ENCODE measurements at regions not wholly inside any gene's neighbourhood (a gene's known extent, or its start where the extent isn't known, plus 50 kb on each side); places are given as distances from the start of the nearest gene placed in this dataset.

- TF ChIP-seq RXRA (IDR thresholded peaks at IDR 0.05) = no peak
- no peak for TF ChIP-seq TAF1 (conservative IDR thresholded peaks at IDR 0.05)
- no peak for TF ChIP-seq JUND (IDR thresholded peaks at IDR 0.05)
- TF ChIP-seq NR2F2 (IDR thresholded peaks at IDR 0.05) = no peak
- TF ChIP-seq GABPA (IDR thresholded peaks at IDR 0.05 in 1 of 2, conservative IDR thresholded peaks at IDR 0.05 in 1 of 2) = no peak
- TF ChIP-seq YY1 (IDR thresholded peaks at IDR 0.05) = no peak
- TF ChIP-seq HNF4G (IDR thresholded peaks at IDR 0.05) = no peak
- no peak for TF ChIP-seq FOXA2 (IDR thresholded peaks at IDR 0.05)
Observed at GRCh38 chr1:30054126-30054525, 669.3 kb downstream of the MATN1 start (continued).

GRCh38 chr1:30052178-30052577, 671.2 kb downstream of the MATN1 start:
- Histone ChIP-seq H3K27me3 (ENCODE audit: control insufficient read depth in 4 of 4, insufficient read depth in 4 of 4, low read length in 3 of 4) (peaks cover 0 to 2% (median 1%) of the 10 kb centered on the region in 4 donors), H3K4me3 (ENCODE audit: low read depth in 1 of 3, low read length in 3 of 3) (no peak overlapping the region), H3K9ac (ENCODE audit: low read depth in 1 of 2, low read length in 2 of 2) (no peak overlapping the region), H3K4me1 (ENCODE audit: control insufficient read depth in 4 of 4, insufficient read depth in 4 of 4, low read length in 3 of 4) (no peaks in the 10 kb centered on the region), H3K9me3 (ENCODE audit: control insufficient read depth in 4 of 4, low read length in 3 of 4) (no peaks in the 10 kb centered on the region), H3K27ac (ENCODE audit: low read depth in 1 of 2, low read length in 2 of 2) (no peak overlapping the region), H3K36me3 (ENCODE audit: control insufficient read depth in 4 of 4, insufficient read depth in 3 of 4, low read depth in 1 of 4, low read length in 3 of 4) (no peaks in the 10 kb centered on the region)
- TF ChIP-seq RAD21 (IDR thresholded peaks at IDR 0.05) (no peak), RXRA (IDR thresholded peaks at IDR 0.05) (no peak), TAF1 (conservative IDR thresholded peaks at IDR 0.05) (no peak), FOXA1 (IDR thresholded peaks at IDR 0.05) (no peak), HNF4G (IDR thresholded peaks at IDR 0.05) (no peak), FOXA2 (IDR thresholded peaks at IDR 0.05) (no peak), NR2F2 (IDR thresholded peaks at IDR 0.05) (no peak), SP1 (IDR thresholded peaks at IDR 0.05) (no peak), EGR1 (IDR thresholded peaks at IDR 0.05; ENCODE audit: low read depth in 2 of 2) (no peak), GABPA (IDR thresholded peaks at IDR 0.05 in 1 of 2, conservative IDR thresholded peaks at IDR 0.05 in 1 of 2) (no peak), ATF3 (IDR thresholded peaks at IDR 0.05) (no peak), YY1 (IDR thresholded peaks at IDR 0.05) (no peak)
- TF ChIP-seq, protein P1, sequence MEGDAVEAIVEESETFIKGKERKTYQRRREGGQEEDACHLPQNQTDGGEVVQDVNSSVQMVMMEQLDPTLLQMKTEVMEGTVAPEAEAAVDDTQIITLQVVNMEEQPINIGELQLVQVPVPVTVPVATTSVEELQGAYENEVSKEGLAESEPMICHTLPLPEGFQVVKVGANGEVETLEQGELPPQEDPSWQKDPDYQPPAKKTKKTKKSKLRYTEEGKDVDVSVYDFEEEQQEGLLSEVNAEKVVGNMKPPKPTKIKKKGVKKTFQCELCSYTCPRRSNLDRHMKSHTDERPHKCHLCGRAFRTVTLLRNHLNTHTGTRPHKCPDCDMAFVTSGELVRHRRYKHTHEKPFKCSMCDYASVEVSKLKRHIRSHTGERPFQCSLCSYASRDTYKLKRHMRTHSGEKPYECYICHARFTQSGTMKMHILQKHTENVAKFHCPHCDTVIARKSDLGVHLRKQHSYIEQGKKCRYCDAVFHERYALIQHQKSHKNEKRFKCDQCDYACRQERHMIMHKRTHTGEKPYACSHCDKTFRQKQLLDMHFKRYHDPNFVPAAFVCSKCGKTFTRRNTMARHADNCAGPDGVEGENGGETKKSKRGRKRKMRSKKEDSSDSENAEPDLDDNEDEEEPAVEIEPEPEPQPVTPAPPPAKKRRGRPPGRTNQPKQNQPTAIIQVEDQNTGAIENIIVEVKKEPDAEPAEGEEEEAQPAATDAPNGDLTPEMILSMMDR (IDR thresholded peaks at IDR 0.05; ENCODE audit: low read depth, low read length, missing input control) = no peak
- 57% methylated on average over 4 of the region's 4 CpGs for WGBS
- DNase-seq (ENCODE audit: low spot score) = no peak

GRCh38 chr1:30051777-30052176, 671.6 kb downstream of the MATN1 start:
- no peak for DNase-seq (ENCODE audit: low spot score)
- Histone ChIP-seq H3K36me3 (ENCODE audit: control insufficient read depth in 4 of 4, insufficient read depth in 3 of 4, low read depth in 1 of 4, low read length in 3 of 4) (no peaks in the 10 kb centered on the region), H3K4me3 (ENCODE audit: low read depth in 1 of 3, low read length in 3 of 3) (no peak overlapping the region), H3K4me1 (ENCODE audit: control insufficient read depth in 4 of 4, insufficient read depth in 4 of 4, low read length in 3 of 4) (no peaks in the 10 kb centered on the region), H3K9ac (ENCODE audit: low read depth in 1 of 2, low read length in 2 of 2) (no peak overlapping the region), H3K9me3 (ENCODE audit: control insufficient read depth in 4 of 4, low read length in 3 of 4) (no peaks in the 10 kb centered on the region), H3K27me3 (ENCODE audit: control insufficient read depth in 4 of 4, insufficient read depth in 4 of 4, low read length in 3 of 4) (peaks cover 0 to 2% (median 1%) of the 10 kb centered on the region in 4 donors), H3K27ac (ENCODE audit: low read depth in 1 of 2, low read length in 2 of 2) (no peak overlapping the region)
- no peak for TF ChIP-seq RXRA (IDR thresholded peaks at IDR 0.05)
- TF ChIP-seq ATF3 (IDR thresholded peaks at IDR 0.05) = no peak
- TF ChIP-seq GABPA (IDR thresholded peaks at IDR 0.05 in 1 of 2, conservative IDR thresholded peaks at IDR 0.05 in 1 of 2) = no peak
- no peak for TF ChIP-seq HNF4G (IDR thresholded peaks at IDR 0.05)
- no peak for TF ChIP-seq FOXA2 (IDR thresholded peaks at IDR 0.05)
- TF ChIP-seq TAF1 (conservative IDR thresholded peaks at IDR 0.05) = no peak
- no peak for TF ChIP-seq HNF4A (conservative IDR thresholded peaks at IDR 0.05)
- no peak for TF ChIP-seq RAD21 (IDR thresholded peaks at IDR 0.05)
- no peak for TF ChIP-seq EGR1 (IDR thresholded peaks at IDR 0.05; ENCODE audit: low read depth in 2 of 2)
- 78% methylated on average over 6 of the region's 6 CpGs for WGBS
